ENCODE measurements at regions not wholly inside any gene's neighbourhood (a gene's known extent, or its start where the extent isn't known, plus 50 kb on each side); places are given as distances from the start of the nearest gene placed in this dataset.

GRCh38 chr10:47189802-47190201 lies 110.2 kb upstream of the GDF10 start:
- Histone ChIP-seq H3K27me3 (ENCODE audit: control insufficient read depth, insufficient read depth, low read length) (peaks cover 2% of the 10 kb centered on the region), H3K36me3 (ENCODE audit: control insufficient read depth, insufficient read depth, low read length) (no peaks in the 10 kb centered on the region), H3K4me3 (ENCODE audit: low read depth, low read length) (no peak overlapping the region)
- no peak for TF ChIP-seq CTCF (IDR thresholded peaks at IDR 0.05; ENCODE audit: insufficient read depth, low read length, poor library complexity, severe bottlenecking)
- no peak for DNase-seq (ENCODE audit: low read depth)

- H3K4me3 ChIP-seq (ENCODE audit: low read depth, low read length), result no peak overlapping the region
- peaks cover 2% of the 10 kb centered on the region for H3K27me3 ChIP-seq (ENCODE audit: control insufficient read depth, insufficient read depth, low read length)
- no peaks in the 10 kb centered on the region for H3K36me3 ChIP-seq (ENCODE audit: control insufficient read depth, insufficient read depth, low read length)
- DNase-seq (ENCODE audit: low read depth), result no peak
- TF ChIP-seq CTCF (IDR thresholded peaks at IDR 0.05; ENCODE audit: insufficient read depth, low read length, poor library complexity, severe bottlenecking), result no peak
Observed at GRCh38 chr10:47190301-47190700, 109.7 kb upstream of the GDF10 start.

GRCh38 chr10:47190802-47191450 lies 109.1 kb upstream of the GDF10 start:
- H3K27me3 ChIP-seq (ENCODE audit: control insufficient read depth, insufficient read depth, low read length), result peaks cover 2% of the 10 kb centered on the region
- H3K36me3 ChIP-seq (ENCODE audit: control insufficient read depth, insufficient read depth, low read length), result no peaks in the 10 kb centered on the region
- DNase-seq (ENCODE audit: low read depth), result no peak
- no peak overlapping the region for H3K4me3 ChIP-seq (ENCODE audit: low read depth, low read length)
- TF ChIP-seq CTCF (IDR thresholded peaks at IDR 0.05; ENCODE audit: insufficient read depth, low read length, poor library complexity, severe bottlenecking), result no peak

GRCh38 chr10:47192273-47192672 lies 107.7 kb upstream of the GDF10 start:
- Histone ChIP-seq H3K4me3 (ENCODE audit: low read depth, low read length) (no peak overlapping the region), H3K36me3 (ENCODE audit: control insufficient read depth, insufficient read depth, low read length) (no peaks in the 10 kb centered on the region), H3K27me3 (ENCODE audit: control insufficient read depth, insufficient read depth, low read length) (peaks cover 2% of the 10 kb centered on the region)
- no peak for DNase-seq (ENCODE audit: low read depth)
- no peak for TF ChIP-seq CTCF (IDR thresholded peaks at IDR 0.05; ENCODE audit: insufficient read depth, low read length, poor library complexity, severe bottlenecking)

- Histone ChIP-seq H3K4me3 (ENCODE audit: low read depth, low read length) (no peak overlapping the region), H3K36me3 (ENCODE audit: control insufficient read depth, insufficient read depth, low read length) (no peaks in the 10 kb centered on the region), H3K27me3 (ENCODE audit: control insufficient read depth, insufficient read depth, low read length) (peaks cover 2% of the 10 kb centered on the region)
- TF ChIP-seq CTCF (IDR thresholded peaks at IDR 0.05; ENCODE audit: insufficient read depth, low read length, poor library complexity, severe bottlenecking), result no peak
- DNase-seq (ENCODE audit: low read depth), result no peak
Observed at GRCh38 chr10:47193666-47194065, 106.3 kb upstream of the GDF10 start.

GRCh38 chr10:47195274-47195885 lies 104.6 kb upstream of the GDF10 start:
- no peaks in the 10 kb centered on the region for H3K27me3 ChIP-seq (ENCODE audit: control insufficient read depth, insufficient read depth, low read length)
- no peak overlapping the region for H3K4me3 ChIP-seq (ENCODE audit: low read depth, low read length)
- TF ChIP-seq CTCF (IDR thresholded peaks at IDR 0.05; ENCODE audit: insufficient read depth, low read length, poor library complexity, severe bottlenecking), result no peak
- DNase-seq (ENCODE audit: low read depth), result no peak
- H3K36me3 ChIP-seq (ENCODE audit: control insufficient read depth, insufficient read depth, low read length), result no peaks in the 10 kb centered on the region

Measured in kidney epithelial cell (primary cell).